Gastroesophageal sphincter (tissue), 4 donors: ENCODE measurements at regions not wholly inside any gene's neighbourhood (a gene's known extent, or its start where the extent isn't known, plus 50 kb on each side); places are given as distances from the start of the nearest gene placed in this dataset.

ENCODE experiments used
- ATAC-seq: fragments of 150-250 bp; one replicate; pipeline ENCODE4 v1.9.1; 2016; ENCODE audit warnings: mild to moderate bottlenecking, moderate library complexity
- H3K27ac ChIP-seq, 4 donors: fragments of 200-600 bp; sonication (generic) in 3 of 4; 1 replicate in 3 of 4; 2 replicates in 1 of 4; pipeline ENCODE4 v1.5.1; 2016 to 2019
- H3K27me3 ChIP-seq: fragments of 200-600 bp; sonication (generic); one replicate; pipeline ENCODE4 v1.5.1; 2019
- H3K36me3 ChIP-seq, 2 donors: fragments of 200-600 bp; sonication (generic); one replicate each; pipeline ENCODE4 v1.5.1; 2019; ENCODE audit warnings: control low read depth in 1 of 2
- H3K4me1 ChIP-seq, 3 donors: fragments of 200-600 bp; sonication (generic); 1 replicate in 2 of 3; 2 replicates in 1 of 3; pipeline ENCODE4 v1.5.1; 2016 to 2019; ENCODE audit warnings: control low read depth in 2 of 3
- H3K4me3 ChIP-seq, 2 donors: fragments of 200-600 bp; sonication (generic); one replicate each; pipeline ENCODE4 v1.5.1; 2019; ENCODE audit warnings: mild to moderate bottlenecking in 1 of 2, moderate library complexity in 1 of 2
- H3K9me3 ChIP-seq, 3 donors: fragments of 200-600 bp; sonication (generic); one replicate each; pipeline ENCODE4 v1.5.1; 2017 to 2019; ENCODE audit warnings: control low read depth in 2 of 3
- CTCF ChIP-seq, 4 experiments: fragments of 200-600 bp in 2 of 4; fragments of 450-650 bp in 2 of 4; sonication (generic) in 1 of 4; IDR thresholded peaks; one replicate each; pipeline ENCODE4 v1.5.1; 2017 to 2019; ENCODE audit warnings: antibody characterized with exemption in 4 of 4, mild to moderate bottlenecking in 2 of 4, moderate library complexity in 2 of 4
- EP300 ChIP-seq: sonication (generic); formaldehyde crosslinking; IDR thresholded peaks from one replicate; pipeline ENCODE4 v1.6.1; 2017; ENCODE audit warnings: antibody characterized with exemption, mild to moderate bottlenecking
- POLR2A ChIP-seq, 2 donors: fragments of 450-650 bp; IDR thresholded peaks; one replicate each; pipeline ENCODE4 v1.6.1; 2017; ENCODE audit warnings: antibody characterized with exemption in 2 of 2, mild to moderate bottlenecking in 2 of 2, moderate library complexity in 1 of 2
- POLR2AphosphoS5 ChIP-seq: sonication (generic); formaldehyde crosslinking; IDR thresholded peaks from one replicate; pipeline ENCODE4 v1.6.1; 2017; ENCODE audit warnings: antibody characterized with exemption
- WGBS, 2 donors: methylation state at CpG; one replicate each; pipeline ENCODE4 v1.1.5; 2018; ENCODE audit warnings: low coverage in 1 of 2; 5-methylcytosine and 5-hydroxymethylcytosine counted together

GRCh38 chr22:48576333-48577013 is 1251.2 kb downstream of the BRD1 start:
- Histone ChIP-seq H3K27me3 (peaks cover 80% of the 10 kb centered on the region), H3K9me3 (peaks cover 0 to 9% (median 0%) of the 10 kb centered on the region in 3 donors), H3K4me1 (peaks cover 0 to 15% (median 0%) of the 10 kb centered on the region in 3 donors), H3K36me3 (no peaks in the 10 kb centered on the region), H3K27ac (peak overlapping the region in 1 of 4 donors; percentile 32), H3K4me3 (peak overlapping the region in 1 of 2 donors; percentile 46)
- WGBS, 2 donors: no CpG with 5 or more reads among the region's 103 CpGs
- peak in 1 of 4 experiments; percentile 49 for TF ChIP-seq CTCF (IDR thresholded peaks at IDR 0.05)
- TF ChIP-seq EP300: no peak
- no peak for ATAC-seq

- no CpG with 5 or more reads among the region's 120 CpGs for WGBS, 2 donors
- ATAC-seq: no peak
- peaks cover 0 to 15% (median 0%) of the 10 kb centered on the region in 3 donors for H3K4me1 ChIP-seq
- peak overlapping the region in 1 of 2 donors; percentile 46 for H3K4me3 ChIP-seq
- no peak for TF ChIP-seq CTCF (IDR thresholded peaks at IDR 0.05)
- no peak for TF ChIP-seq POLR2A (IDR thresholded peaks at IDR 0.05)
- TF ChIP-seq POLR2AphosphoS5: no peak
- TF ChIP-seq EP300: no peak
- H3K36me3 ChIP-seq: no peaks in the 10 kb centered on the region
- peak overlapping the region in 1 of 4 donors; percentile 32 for H3K27ac ChIP-seq
- peaks cover 73% of the 10 kb centered on the region for H3K27me3 ChIP-seq
- peaks cover 0 to 16% (median 0%) of the 10 kb centered on the region in 3 donors for H3K9me3 ChIP-seq
Measured at GRCh38 chr22:48575618-48576332, 1251.9 kb downstream of the BRD1 start.

- no peak overlapping the region for H3K27ac ChIP-seq
- ATAC-seq: peak; percentile 78
- WGBS, 2 donors: 41% methylated on average over 6 of the region's 92 CpGs; no CpG with 5 or more reads in 1 of the 2 donors
- peaks cover 0 to 15% (median 0%) of the 10 kb centered on the region in 3 donors for H3K4me1 ChIP-seq
- H3K36me3 ChIP-seq: no peaks in the 10 kb centered on the region
- peak overlapping the region in 1 of 2 donors; percentile 22 for H3K4me3 ChIP-seq
- H3K9me3 ChIP-seq: peaks cover 0 to 24% (median 0%) of the 10 kb centered on the region in 3 donors
- peaks cover 66% of the 10 kb centered on the region for H3K27me3 ChIP-seq
- no peak for TF ChIP-seq POLR2A (IDR thresholded peaks at IDR 0.05)
- peak in 2 of 4 experiments; percentile 50 for TF ChIP-seq CTCF (IDR thresholded peaks at IDR 0.05)
Measured at GRCh38 chr22:48574776-48575617, 1252.7 kb downstream of the BRD1 start.

- Histone ChIP-seq H3K27ac (no peak overlapping the region), H3K4me1 (peaks cover 0 to 15% (median 0%) of the 10 kb centered on the region in 3 donors), H3K27me3 (peaks cover 62% of the 10 kb centered on the region), H3K36me3 (no peaks in the 10 kb centered on the region), H3K9me3 (peaks cover 0 to 30% (median 0%) of the 10 kb centered on the region in 3 donors), H3K4me3 (no peak overlapping the region)
- TF ChIP-seq EP300 (no peak), CTCF (IDR thresholded peaks at IDR 0.05) (no peak), POLR2A (IDR thresholded peaks at IDR 0.05) (no peak), POLR2AphosphoS5 (no peak)
- ATAC-seq: no peak
- 67 to 100% methylated on average over 1 of the region's 4 CpGs for WGBS, 2 donors
Measured at GRCh38 chr22:48573766-48574165, 1253.9 kb downstream of the BRD1 start.
